T-helper 1 cell treated with Interleukin-12 subunit alpha and Interleukin-12 subunit beta and Interleukin-4 antibody, amounts not matched to agents 30 μg/mL and 1 μg/mL, for 36 hours (primary cell): ENCODE measurements at regions not wholly inside any gene's neighbourhood (a gene's known extent, or its start where the extent isn't known, plus 50 kb on each side); places are given as distances from the start of the nearest gene placed in this dataset.

Experiments
- H3K27ac Mint-ChIP-seq: one replicate; pipeline ENCODE4 v1.8.0; 2021; ENCODE audit warnings: mild to moderate bottlenecking, mixed read lengths
- H3K27me3 Mint-ChIP-seq: one replicate; pipeline ENCODE4 v1.8.0; 2021; ENCODE audit warnings: low read depth, mixed read lengths
- H3K36me3 Mint-ChIP-seq: one replicate; pipeline ENCODE4 v1.8.0; 2021; ENCODE audit warnings: low read depth, mixed read lengths
- H3K4me1 Mint-ChIP-seq: one replicate; pipeline ENCODE4 v1.8.0; 2021; ENCODE audit warnings: low read depth, mixed read lengths
- H3K4me3 Mint-ChIP-seq: one replicate; pipeline ENCODE4 v1.8.0; 2021; ENCODE audit warnings: mild to moderate bottlenecking, moderate library complexity, mixed read lengths
- H3K9me3 Mint-ChIP-seq: one replicate; pipeline ENCODE4 v1.8.0; 2021; ENCODE audit warnings: mixed read lengths

GRCh38 chr6:40892223-40892622 is 146.8 kb downstream of the UNC5CL start:
- H3K27ac Mint-ChIP-seq, result no peak overlapping the region
- H3K4me3 Mint-ChIP-seq, result no peak overlapping the region
- H3K27me3 Mint-ChIP-seq, result no peaks in the 10 kb centered on the region
- no peaks in the 10 kb centered on the region for H3K4me1 Mint-ChIP-seq
- H3K36me3 Mint-ChIP-seq, result no peaks in the 10 kb centered on the region
- no peaks in the 10 kb centered on the region for H3K9me3 Mint-ChIP-seq

- Mint-ChIP-seq H3K4me1 (no peaks in the 10 kb centered on the region), H3K27ac (no peak overlapping the region), H3K9me3 (no peaks in the 10 kb centered on the region), H3K4me3 (no peak overlapping the region), H3K27me3 (no peaks in the 10 kb centered on the region), H3K36me3 (no peaks in the 10 kb centered on the region)
These were observed 147.3 kb downstream of the UNC5CL start for GRCh38 chr6:40891686-40892085.

GRCh38 chr6:40891131-40891530 is 147.9 kb downstream of the UNC5CL start:
- no peak overlapping the region for H3K4me3 Mint-ChIP-seq
- no peaks in the 10 kb centered on the region for H3K4me1 Mint-ChIP-seq
- H3K27me3 Mint-ChIP-seq, result no peaks in the 10 kb centered on the region
- H3K9me3 Mint-ChIP-seq, result no peaks in the 10 kb centered on the region
- no peak overlapping the region for H3K27ac Mint-ChIP-seq
- H3K36me3 Mint-ChIP-seq, result no peaks in the 10 kb centered on the region

GRCh38 chr6:40889137-40889832 is 149.7 kb downstream of the UNC5CL start:
- Mint-ChIP-seq H3K4me3 (no peak overlapping the region), H3K4me1 (no peaks in the 10 kb centered on the region), H3K9me3 (no peaks in the 10 kb centered on the region), H3K27ac (no peak overlapping the region), H3K27me3 (peaks cover 3% of the 10 kb centered on the region), H3K36me3 (no peaks in the 10 kb centered on the region)

- H3K4me1 Mint-ChIP-seq, result no peaks in the 10 kb centered on the region
These were observed 150.5 kb downstream of the UNC5CL start for GRCh38 chr6:40888456-40888990.

GRCh38 chr6:40887792-40888340 is 151.2 kb downstream of the UNC5CL start:
- H3K4me1 Mint-ChIP-seq, result no peaks in the 10 kb centered on the region
- no peak overlapping the region for H3K4me3 Mint-ChIP-seq
- H3K27me3 Mint-ChIP-seq, result peaks cover 3% of the 10 kb centered on the region
- no peaks in the 10 kb centered on the region for H3K36me3 Mint-ChIP-seq
- no peak overlapping the region for H3K27ac Mint-ChIP-seq
- no peaks in the 10 kb centered on the region for H3K9me3 Mint-ChIP-seq

More at GRCh38 chr6:40888456-40888990, 150.5 kb downstream of the UNC5CL start:
- H3K27me3 Mint-ChIP-seq, result peaks cover 3% of the 10 kb centered on the region
- H3K27ac Mint-ChIP-seq, result no peak overlapping the region
- no peaks in the 10 kb centered on the region for H3K36me3 Mint-ChIP-seq
- no peak overlapping the region for H3K4me3 Mint-ChIP-seq
- H3K9me3 Mint-ChIP-seq, result no peaks in the 10 kb centered on the region

- Mint-ChIP-seq H3K27me3 (peaks cover 3% of the 10 kb centered on the region), H3K4me3 (no peak overlapping the region), H3K27ac (no peak overlapping the region), H3K36me3 (no peaks in the 10 kb centered on the region), H3K9me3 (no peaks in the 10 kb centered on the region), H3K4me1 (no peaks in the 10 kb centered on the region)
These were observed 151.8 kb downstream of the UNC5CL start for GRCh38 chr6:40887079-40887791.

- Mint-ChIP-seq H3K9me3 (no peaks in the 10 kb centered on the region), H3K27me3 (peaks cover 7% of the 10 kb centered on the region), H3K27ac (no peak overlapping the region), H3K4me1 (peaks cover 3% of the 10 kb centered on the region), H3K4me3 (no peak overlapping the region), H3K36me3 (no peaks in the 10 kb centered on the region)
These were observed 153.8 kb downstream of the UNC5CL start for GRCh38 chr6:40885139-40885774.

GRCh38 chr6:40882323-40882997 is 156.6 kb downstream of the UNC5CL start:
- H3K36me3 Mint-ChIP-seq, result no peaks in the 10 kb centered on the region
- H3K27ac Mint-ChIP-seq, result no peak overlapping the region

GRCh38 chr6:40881501-40881900 is 157.5 kb downstream of the UNC5CL start:
- no peak overlapping the region for H3K4me3 Mint-ChIP-seq
- no peak overlapping the region for H3K27ac Mint-ChIP-seq
- H3K36me3 Mint-ChIP-seq, result no peaks in the 10 kb centered on the region
- H3K9me3 Mint-ChIP-seq, result no peaks in the 10 kb centered on the region
- peaks cover 3% of the 10 kb centered on the region for H3K4me1 Mint-ChIP-seq
- peaks cover 13% of the 10 kb centered on the region for H3K27me3 Mint-ChIP-seq

More at GRCh38 chr6:40882323-40882997, 156.6 kb downstream of the UNC5CL start:
- H3K4me1 Mint-ChIP-seq, result peaks cover 3% of the 10 kb centered on the region
- no peak overlapping the region for H3K4me3 Mint-ChIP-seq
- no peaks in the 10 kb centered on the region for H3K9me3 Mint-ChIP-seq
- peaks cover 7% of the 10 kb centered on the region for H3K27me3 Mint-ChIP-seq

- Mint-ChIP-seq H3K4me3 (no peak overlapping the region), H3K36me3 (no peaks in the 10 kb centered on the region), H3K27me3 (peaks cover 13% of the 10 kb centered on the region), H3K9me3 (no peaks in the 10 kb centered on the region), H3K4me1 (peaks cover 3% of the 10 kb centered on the region), H3K27ac (no peak overlapping the region)
These were observed 158.1 kb downstream of the UNC5CL start for GRCh38 chr6:40880906-40881305.

- peaks cover 14% of the 10 kb centered on the region for H3K27me3 Mint-ChIP-seq
- no peaks in the 10 kb centered on the region for H3K9me3 Mint-ChIP-seq
- H3K4me1 Mint-ChIP-seq, result peaks cover 3% of the 10 kb centered on the region
- H3K4me3 Mint-ChIP-seq, result no peak overlapping the region
- no peaks in the 10 kb centered on the region for H3K36me3 Mint-ChIP-seq
- no peak overlapping the region for H3K27ac Mint-ChIP-seq
These were observed 159.9 kb downstream of the UNC5CL start for GRCh38 chr6:40879169-40879568.

- Mint-ChIP-seq H3K9me3 (no peaks in the 10 kb centered on the region), H3K27ac (no peak overlapping the region), H3K27me3 (peaks cover 14% of the 10 kb centered on the region), H3K36me3 (no peaks in the 10 kb centered on the region), H3K4me1 (peaks cover 3% of the 10 kb centered on the region), H3K4me3 (no peak overlapping the region)
These were observed 161.7 kb downstream of the UNC5CL start for GRCh38 chr6:40877362-40877761.

GRCh38 chr6:40876336-40876735 is 162.7 kb downstream of the UNC5CL start:
- peaks cover under 1% of the 10 kb centered on the region for H3K4me1 Mint-ChIP-seq
- no peak overlapping the region for H3K27ac Mint-ChIP-seq
- no peak overlapping the region for H3K4me3 Mint-ChIP-seq
- H3K36me3 Mint-ChIP-seq, result no peaks in the 10 kb centered on the region
- H3K27me3 Mint-ChIP-seq, result peaks cover 11% of the 10 kb centered on the region
- no peaks in the 10 kb centered on the region for H3K9me3 Mint-ChIP-seq
